ENCODE measurements at regions not wholly inside any gene's neighbourhood (a gene's known extent, or its start where the extent isn't known, plus 50 kb on each side); places are given as distances from the start of the nearest gene placed in this dataset.
A peak's percentile ranks its signal among the peaks of the same experiment; 100 is the strongest.

- Histone ChIP-seq H3T11ph (ENCODE audit: low read length) (no peak overlapping the region), H3K27me3 (ENCODE audit: insufficient read depth, low read length) (no peaks in the 10 kb centered on the region), H2AK5ac (ENCODE audit: insufficient read length, low read length) (no peak overlapping the region), H4K8ac (replicated peaks; ENCODE audit: insufficient read length, low read depth, low read length) (no peak overlapping the region), H2BK120ac (ENCODE audit: low read depth, low read length, poor library complexity, severe bottlenecking) (no peak overlapping the region), H3K23ac (ENCODE audit: insufficient read length, low read depth, low read length) (no peak overlapping the region), H3K9me3 (ENCODE audit: control insufficient read depth, low read depth, low read length) (no peaks in the 10 kb centered on the region), H3K79me2 (ENCODE audit: insufficient read depth, low read length) (no peaks in the 10 kb centered on the region), H2BK15ac (ENCODE audit: low read depth, low read length) (no peak overlapping the region), H3K4ac (ENCODE audit: low read depth, low read length) (no peak overlapping the region), H3K18ac (ENCODE audit: insufficient read length, low read depth, low read length) (peak overlapping the region; percentile 58), H4K91ac (ENCODE audit: insufficient read length, low read depth, low read length) (no peak overlapping the region), H4K20me1 (ENCODE audit: control insufficient read depth, insufficient read depth, insufficient read length) (no peaks in the 10 kb centered on the region), H3K27ac (ENCODE audit: insufficient read length, low read depth, low read length) (no peak overlapping the region), H2BK12ac (ENCODE audit: insufficient read length, low read depth, low read length) (no peak overlapping the region), H3K4me2 (ENCODE audit: insufficient read depth, insufficient read length, low read length) (no peak overlapping the region), H3K4me1 (ENCODE audit: insufficient read depth, low read length) (no peaks in the 10 kb centered on the region; the same call in 1 of the 2 replicates), H3K23me2 (ENCODE audit: insufficient read length, low read depth, low read length, poor library complexity, severe bottlenecking) (no peaks in the 10 kb centered on the region), H3K14ac (ENCODE audit: insufficient read depth, low read length) (no peak overlapping the region), H2AFZ (ENCODE audit: low read length) (no peak overlapping the region), H2BK20ac (ENCODE audit: low read depth, low read length, poor library complexity, severe bottlenecking) (no peak overlapping the region), H3K56ac (ENCODE audit: insufficient read length, low read depth, low read length) (no peak overlapping the region), H3K9ac (ENCODE audit: extremely low read depth, insufficient read length, low read length) (no peak overlapping the region), H2BK5ac (ENCODE audit: insufficient read length, low read length) (no peak overlapping the region), H4K5ac (ENCODE audit: insufficient read length, low read depth, low read length) (no peak overlapping the region), H3K79me1 (ENCODE audit: insufficient read depth, low read depth, low read length, poor library complexity, severe bottlenecking) (no peaks in the 10 kb centered on the region)
- Mint-ChIP-seq H3K36me3 (ENCODE audit: insufficient read depth in 1 of 3, low read depth in 3 of 3) (no peaks in the 10 kb centered on the region; a peak in 1 of 7 replicates), H3K9me3 (no peaks in the 10 kb centered on the region; a peak in 1 of 5 replicates), H3K4me3 (no peak overlapping the region), H3K27me3 (ENCODE audit: low read depth) (no peaks in the 10 kb centered on the region), H3K4me1 (peaks cover 11 to 12% of the 10 kb centered on the region in 2 experiments), H3K27ac (no peak overlapping the region; a peak in 1 of 7 replicates)
- TF ChIP-seq CTCF (conservative IDR thresholded peaks at IDR 0.05), result no peak
- DNase-seq, result no peak
Observed at GRCh38 chr5:118407958-118408357, 580.4 kb downstream of the DTWD2 start.
